ENCODE measurements at regions not wholly inside any gene's neighbourhood (a gene's known extent, or its start where the extent isn't known, plus 50 kb on each side); places are given as distances from the start of the nearest gene placed in this dataset.
"Not testable (repeated sequence)": the region's sequence is repeated elsewhere in the genome, so short reads cannot be mapped to it uniquely, and the experiment has no call there.

DNA sequence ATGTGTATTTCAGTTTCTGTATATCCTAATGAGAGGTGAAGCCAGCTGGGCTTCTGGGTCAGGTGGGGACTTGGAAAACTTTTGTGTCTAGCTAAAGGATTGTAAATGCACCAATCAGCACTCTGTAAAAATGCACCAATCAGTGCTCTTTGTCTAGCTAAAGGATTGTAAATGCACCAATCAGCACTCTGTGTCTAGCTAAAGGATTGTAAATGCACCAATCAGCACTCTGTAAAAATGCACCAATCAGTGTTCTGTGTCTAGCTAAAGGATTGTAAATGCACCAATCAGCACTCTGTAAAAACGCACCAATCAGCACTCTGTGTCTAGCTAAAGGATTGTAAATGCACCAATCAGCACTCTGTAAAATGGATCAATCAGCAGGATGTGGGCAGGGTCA lies 379.4 kb downstream of the OMA1 start:
- H4K20me1 ChIP-seq (ENCODE audit: insufficient read depth, low read length); H3K4me3 ChIP-seq (replicated peaks in 1 of 3; ENCODE audit: low read depth in 2 of 3, low read length in 3 of 3); H3K27me3 Mint-ChIP-seq (ENCODE audit: low read depth in 3 of 3); H3K27ac Mint-ChIP-seq; H3K79me2 ChIP-seq (ENCODE audit: insufficient read depth, low read length); H3K36me3 ChIP-seq (replicated peaks in 1 of 2; ENCODE audit: control insufficient read depth in 1 of 2, insufficient read depth in 2 of 2, low read length in 2 of 2); H3K4me1 ChIP-seq (ENCODE audit: control insufficient read depth in 1 of 2, insufficient read depth in 2 of 2, low read length in 2 of 2); H3K27me3 ChIP-seq (ENCODE audit: control insufficient read depth in 2 of 2, insufficient read depth in 2 of 2, low read length in 2 of 2); H3K4me2 ChIP-seq (replicated peaks; ENCODE audit: extremely low read depth, low read length, poor library complexity, severe bottlenecking); H3K4me1 Mint-ChIP-seq; H3K27ac ChIP-seq (ENCODE audit: low read depth in 1 of 2, low read length in 2 of 2); H2AFZ ChIP-seq (ENCODE audit: insufficient read depth, low read depth, low read length, poor library complexity, severe bottlenecking); H3K9me3 ChIP-seq (replicated peaks in 1 of 2; ENCODE audit: control insufficient read depth in 1 of 2, insufficient read depth in 1 of 2, low read length in 2 of 2); H3K4me3 Mint-ChIP-seq; H3K9ac ChIP-seq (ENCODE audit: insufficient read depth, low read length, poor library complexity, severe bottlenecking); H3K36me3 Mint-ChIP-seq; DNase-seq; intact Hi-C loops (cut with micrococcal nuclease): not testable (repeated sequence)
- no CpG with 5 or more reads among the region's 1 CpG for WGBS (ENCODE audit: insufficient coverage)
- peaks cover 9 to 19% (median 14%) of the 10 kb centered on the region in 7 donors for H3K9me3 Mint-ChIP-seq

- WGBS (ENCODE audit: insufficient coverage), result 100% methylated on average over 1 of the region's 3 CpGs
- Histone ChIP-seq H3K4me1 (ENCODE audit: control insufficient read depth in 1 of 2, insufficient read depth in 2 of 2, low read length in 2 of 2) (no peaks in the 10 kb centered on the region), H3K4me2 (replicated peaks; ENCODE audit: extremely low read depth, low read length, poor library complexity, severe bottlenecking) (no peak overlapping the region), H3K27ac (ENCODE audit: low read depth in 1 of 2, low read length in 2 of 2) (no peak overlapping the region), H3K9me3 (replicated peaks in 1 of 2; ENCODE audit: control insufficient read depth in 1 of 2, insufficient read depth in 1 of 2, low read length in 2 of 2) (peaks cover 0 to 9% of the 10 kb centered on the region in 2 donors), H3K4me3 (replicated peaks in 1 of 3; ENCODE audit: low read depth in 2 of 3, low read length in 3 of 3) (no peak overlapping the region), H3K36me3 (replicated peaks in 1 of 2; ENCODE audit: control insufficient read depth in 1 of 2, insufficient read depth in 2 of 2, low read length in 2 of 2) (no peaks in the 10 kb centered on the region), H3K79me2 (ENCODE audit: insufficient read depth, low read length) (no peaks in the 10 kb centered on the region), H3K27me3 (ENCODE audit: control insufficient read depth in 2 of 2, insufficient read depth in 2 of 2, low read length in 2 of 2) (no peaks in the 10 kb centered on the region), H4K20me1 (ENCODE audit: insufficient read depth, low read length) (no peaks in the 10 kb centered on the region), H3K9ac (ENCODE audit: insufficient read depth, low read length, poor library complexity, severe bottlenecking) (no peak overlapping the region), H2AFZ (ENCODE audit: insufficient read depth, low read depth, low read length, poor library complexity, severe bottlenecking) (no peak overlapping the region)
- H3K27ac Mint-ChIP-seq, result no peak overlapping the region
- intact Hi-C loops (cut with micrococcal nuclease), result no loop called here
- DNase-seq, result no peak
- H3K4me3 Mint-ChIP-seq, result no peak overlapping the region
- H3K36me3 Mint-ChIP-seq, result no peaks in the 10 kb centered on the region
- no peak for TF ChIP-seq CTCF (IDR thresholded peaks at IDR 0.05)
- peaks cover 0 to 2% (median under 1%) of the 10 kb centered on the region in 3 donors for H3K27me3 Mint-ChIP-seq (ENCODE audit: low read depth in 3 of 3)
- H3K4me1 Mint-ChIP-seq, result peaks cover 5% of the 10 kb centered on the region
- peaks cover 8 to 18% (median 13%) of the 10 kb centered on the region in 7 donors for H3K9me3 Mint-ChIP-seq
These were observed 380.1 kb downstream of the OMA1 start for GRCh38 chr1:58166417-58166816.
